RCC 7860 (cell line): ENCODE measurements at regions not wholly inside any gene's neighbourhood (a gene's known extent, or its start where the extent isn't known, plus 50 kb on each side); places are given as distances from the start of the nearest gene placed in this dataset.

Experiments
- DNase-seq: peaks from one replicate; pipeline ENCODE4 v3.0.0-alpha.2; 2015; ENCODE audit warnings: low spot score
- FAIRE-seq: peaks from 2 replicates; lab custom pipeline; 2012; peaks lifted over from hg19 to GRCh38; lab: Jason Lieb, UNC

DNA sequence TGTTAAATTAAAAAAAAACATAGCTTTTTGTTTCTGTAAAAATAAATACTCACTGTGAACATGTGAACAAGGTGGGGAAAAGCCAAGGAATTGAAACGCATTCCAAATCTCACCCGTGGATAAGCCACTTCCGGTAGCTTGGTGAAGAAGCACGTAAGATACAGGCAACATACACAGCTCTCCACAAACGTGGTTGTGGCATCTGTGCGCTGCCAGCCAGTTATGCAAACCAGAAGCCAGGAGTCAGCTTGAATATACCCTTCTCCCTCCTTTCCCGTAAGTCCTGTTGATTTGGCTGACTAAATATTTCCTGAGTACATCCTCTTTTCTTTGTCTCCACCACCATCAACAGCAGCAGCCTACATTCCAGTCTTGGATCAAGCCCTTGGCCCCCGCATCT, 486.2 kb downstream of the VRK1 start:
- FAIRE-seq (no peak), DNase-seq (peak; percentile 45)

DNA sequence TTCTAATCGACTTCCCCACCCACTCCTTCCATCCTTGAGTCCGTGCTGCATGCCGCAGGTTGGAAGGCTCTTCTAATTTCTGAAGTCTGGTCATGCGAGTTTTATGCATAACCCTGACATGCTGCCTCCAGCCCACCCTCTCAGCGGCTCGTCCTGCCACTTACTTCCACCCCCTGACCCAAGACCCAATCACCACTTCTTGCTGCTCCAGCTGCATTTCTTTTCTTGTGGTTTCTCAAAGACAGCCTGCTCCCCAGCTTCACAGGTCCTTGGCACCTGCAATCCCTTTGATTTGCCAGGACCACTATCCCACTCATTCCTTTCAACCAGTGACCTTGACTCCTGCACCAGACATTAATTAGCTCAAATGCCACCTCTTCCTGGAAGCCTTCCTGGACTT, 486.7 kb downstream of the VRK1 start:
- DNase-seq (no peak), FAIRE-seq (no peak)

GRCh38 chr14:97287956-97288355, 490.8 kb downstream of the VRK1 start:
- DNase-seq: no peak
- FAIRE-seq: no peak

GRCh38 chr14:97290065-97290464, 492.9 kb downstream of the VRK1 start:
- DNase-seq (no peak), FAIRE-seq (no peak)

DNA sequence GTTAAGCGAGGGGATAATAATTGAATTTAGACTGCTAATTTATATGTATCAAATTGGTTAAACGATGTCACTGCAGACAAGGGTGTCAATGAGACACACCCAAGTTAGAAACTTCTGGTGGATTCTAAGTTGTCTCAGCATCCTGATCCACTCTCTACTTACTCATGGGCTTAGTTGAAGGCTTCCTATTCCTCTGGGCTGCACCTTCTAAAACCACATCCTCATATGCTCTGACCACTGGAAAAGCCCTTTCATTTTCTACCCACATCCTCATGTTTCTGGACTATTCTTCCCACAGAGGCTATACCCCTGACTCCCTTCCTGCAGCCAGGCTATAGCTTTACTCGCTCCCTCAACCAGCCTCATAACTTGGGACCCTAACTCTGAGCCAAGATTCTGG, 493.8 kb downstream of the VRK1 start:
- FAIRE-seq (no peak), DNase-seq (peak; percentile 29)

GRCh38 chr14:97293659-97294058, 496.5 kb downstream of the VRK1 start:
- no peak for DNase-seq
- FAIRE-seq: no peak

GRCh38 chr14:97295108-97295710, 498.0 kb downstream of the VRK1 start:
- DNase-seq (no peak), FAIRE-seq (no peak)

- DNase-seq: no peak
- FAIRE-seq: no peak
Measured at GRCh38 chr14:97296176-97296575, 499.0 kb downstream of the VRK1 start.

- DNase-seq: no peak
- no peak for FAIRE-seq
Measured at GRCh38 chr14:97297100-97297499, 499.9 kb downstream of the VRK1 start.

DNA sequence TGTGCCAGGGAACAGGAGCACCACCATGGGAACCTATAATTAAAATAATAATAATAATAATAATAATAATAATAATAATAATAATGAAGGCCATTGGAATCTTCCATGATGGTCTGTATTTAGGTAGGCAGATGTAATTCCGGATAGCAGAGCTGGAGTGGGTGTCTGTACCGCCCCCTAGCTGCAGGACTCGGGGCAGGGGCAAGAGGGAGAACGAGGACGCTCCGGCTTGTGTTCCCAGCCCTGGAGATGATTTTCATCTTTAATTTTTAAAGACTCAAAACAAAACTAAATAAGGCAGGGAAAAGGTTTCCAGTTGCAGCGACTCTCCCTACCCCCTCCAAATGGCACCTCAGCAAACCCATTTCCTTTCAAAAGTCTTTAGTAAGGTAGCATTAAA, 501.1 kb downstream of the VRK1 start:
- FAIRE-seq: no peak
- no peak for DNase-seq

DNA sequence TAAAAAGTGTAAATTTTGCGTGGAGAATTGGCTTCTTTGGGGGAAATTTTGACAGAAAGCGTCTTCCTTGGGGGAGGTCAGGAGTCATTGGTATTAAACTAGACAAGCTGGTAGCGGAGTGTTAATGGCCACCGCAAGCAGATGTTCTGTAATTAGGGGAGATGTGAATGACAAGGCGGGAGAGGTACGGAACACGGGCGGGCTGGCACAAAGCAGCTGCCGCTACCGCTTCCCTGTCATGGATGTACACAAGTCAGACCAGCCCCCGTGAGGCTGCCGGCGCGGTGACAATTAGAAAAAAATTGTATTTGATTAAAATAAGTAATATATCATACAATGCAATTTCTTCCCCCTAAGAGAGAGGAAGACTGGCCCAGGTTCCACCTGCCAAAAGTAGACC, 501.6 kb downstream of the VRK1 start:
- no peak for FAIRE-seq
- no peak for DNase-seq

DNA sequence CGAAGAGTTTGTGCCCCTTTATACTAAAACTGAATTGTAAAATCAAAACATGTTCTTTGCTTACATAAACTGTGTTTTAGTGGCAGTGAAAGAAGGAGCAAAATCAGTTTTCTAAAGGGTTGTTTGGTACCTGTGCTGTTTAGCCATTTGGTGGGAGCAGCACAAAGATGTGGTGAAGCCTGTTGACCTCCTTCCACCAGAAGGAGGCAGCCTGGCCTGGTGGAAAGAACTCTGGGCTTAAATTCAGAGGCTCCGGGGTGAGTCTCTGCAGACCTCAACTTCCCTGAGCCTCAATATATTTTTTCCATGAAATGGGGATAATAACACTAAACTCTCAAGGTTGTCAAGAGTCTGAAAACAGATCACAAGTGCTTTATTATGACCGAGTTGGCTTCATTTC, 502.5 kb downstream of the VRK1 start:
- no peak for FAIRE-seq
- no peak for DNase-seq

DNA sequence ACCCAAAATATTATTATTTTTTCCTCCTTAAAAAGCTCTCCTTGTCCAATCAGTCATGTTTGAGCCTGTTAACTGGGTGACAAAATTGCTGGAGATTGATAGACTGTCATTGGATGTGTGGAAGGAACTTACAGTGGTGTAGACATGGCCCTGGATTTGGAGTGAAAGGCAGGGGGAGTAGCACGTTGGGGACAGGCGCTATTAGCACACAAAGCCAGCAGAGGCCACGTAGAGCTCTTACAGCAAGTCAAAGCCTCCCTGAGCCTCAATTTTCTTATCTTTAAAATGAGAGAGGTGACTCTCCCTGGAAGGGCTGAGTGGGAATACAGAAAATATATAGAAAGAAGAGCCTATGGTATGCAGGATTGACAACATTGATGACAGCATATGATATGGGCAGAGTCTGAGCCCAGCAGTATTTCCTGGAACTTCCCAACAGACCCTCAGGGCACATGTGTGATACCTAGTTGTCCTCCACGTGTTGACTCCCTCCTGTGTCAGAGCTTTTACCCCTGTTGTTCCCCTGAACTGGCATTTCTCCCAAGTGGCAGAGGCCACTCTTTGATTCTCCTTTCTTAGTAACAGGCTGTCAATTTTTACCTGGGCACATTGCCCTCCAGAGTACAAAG, 504.9 kb downstream of the VRK1 start:
- DNase-seq: no peak
- FAIRE-seq: no peak

- DNase-seq: no peak
- no peak for FAIRE-seq
Measured at GRCh38 chr14:97306133-97306759, 509.1 kb downstream of the VRK1 start.

DNA sequence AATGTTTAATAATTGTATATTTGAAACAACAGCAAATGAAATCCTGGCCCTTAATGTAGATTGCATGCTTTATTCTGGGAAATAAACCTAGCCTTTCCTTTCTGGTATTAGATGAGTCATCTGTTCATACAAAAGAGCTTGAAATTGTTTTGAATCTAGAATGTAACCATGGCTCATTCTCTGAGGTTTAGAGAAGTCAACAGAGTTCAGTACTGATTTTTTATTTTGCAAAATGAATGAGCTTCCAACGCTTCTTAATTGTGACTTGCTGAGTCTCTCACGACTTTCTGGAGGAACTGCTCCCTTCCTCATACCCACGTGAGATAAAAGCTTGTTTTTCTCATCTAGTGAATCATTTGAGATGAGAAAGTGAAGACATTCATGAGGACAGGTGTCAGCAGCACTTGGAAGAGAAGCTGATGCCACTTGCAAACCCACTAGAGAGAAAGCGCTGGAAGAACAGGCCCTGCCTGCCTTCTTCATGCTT, 509.6 kb downstream of the VRK1 start:
- FAIRE-seq (no peak), DNase-seq (peak; percentile 17)

GRCh38 chr14:97311411-97311810, 514.2 kb downstream of the VRK1 start:
- DNase-seq (no peak), FAIRE-seq (no peak)

DNA sequence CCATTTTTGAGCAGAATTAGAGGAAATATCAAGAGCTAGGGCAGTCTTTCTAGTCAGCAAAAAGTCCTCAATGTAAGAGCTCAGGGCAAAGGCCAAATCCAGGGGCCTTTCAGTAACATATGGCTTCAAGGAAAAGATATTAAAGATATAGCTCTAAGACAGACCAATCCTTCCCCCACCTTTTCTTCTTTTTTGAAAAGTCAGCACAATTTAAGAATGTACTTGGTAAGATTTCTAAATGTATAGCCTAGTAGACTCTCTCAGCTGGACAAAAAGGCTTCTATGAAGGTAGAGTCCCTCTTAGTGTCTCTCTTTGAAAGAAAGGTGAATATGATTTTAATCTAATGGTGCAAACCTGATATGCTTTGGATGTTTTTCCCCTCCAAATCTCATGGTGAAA, 515.7 kb downstream of the VRK1 start:
- DNase-seq (no peak), FAIRE-seq (no peak)

GRCh38 chr14:97315790-97316189, 518.6 kb downstream of the VRK1 start:
- DNase-seq (no peak), FAIRE-seq (no peak)

DNA sequence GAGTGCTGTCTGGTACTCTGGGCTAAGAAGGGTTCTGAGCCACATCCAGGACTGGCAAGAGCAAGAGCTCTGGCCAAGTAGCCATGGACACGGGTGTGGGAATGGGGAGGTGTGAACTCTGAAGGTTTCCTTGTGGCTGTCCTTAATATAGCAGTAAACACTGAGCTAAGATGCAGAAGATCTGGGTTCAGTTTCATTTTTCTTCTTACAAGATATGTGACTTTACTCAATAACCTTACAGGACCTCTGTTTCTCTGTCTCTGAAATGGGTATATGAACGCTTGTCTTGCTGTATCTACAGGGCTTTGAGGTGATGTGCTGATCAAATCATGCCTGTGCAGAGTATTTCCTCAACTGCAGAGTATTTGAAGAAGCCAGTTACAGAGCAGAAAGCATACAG, 521.2 kb downstream of the VRK1 start:
- FAIRE-seq: no peak
- no peak for DNase-seq

- peak; percentile 6 for DNase-seq
- FAIRE-seq: no peak
Measured at GRCh38 chr14:97319691-97320090, 522.5 kb downstream of the VRK1 start.

DNA sequence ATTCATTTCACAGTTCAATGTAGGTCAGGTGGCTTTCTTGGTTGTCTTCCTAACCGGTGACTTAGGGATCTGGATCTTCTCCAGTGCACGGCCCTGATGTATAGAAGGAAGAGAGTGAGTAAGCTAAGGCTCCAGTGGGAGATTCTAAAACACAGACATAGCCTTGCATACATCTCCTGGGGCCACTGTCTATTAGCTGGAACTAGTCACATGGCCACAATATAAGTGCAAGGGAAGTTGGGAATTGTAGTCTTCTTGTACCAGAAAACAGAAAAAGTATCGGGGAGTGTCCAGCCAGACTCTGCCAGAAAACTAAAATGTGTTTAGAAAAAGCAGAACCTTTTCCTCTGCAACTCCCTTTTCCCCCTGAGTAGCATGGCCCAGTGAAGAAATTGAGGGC, 531.6 kb downstream of the VRK1 start:
- no peak for DNase-seq
- no peak for FAIRE-seq

- FAIRE-seq (no peak), DNase-seq (no peak)
Measured at GRCh38 chr14:97329701-97330100, 532.5 kb downstream of the VRK1 start.
